K562 (cell line): ENCODE measurements at regions not wholly inside any gene's neighbourhood (a gene's known extent, or its start where the extent isn't known, plus 50 kb on each side); places are given as distances from the start of the nearest gene placed in this dataset.

Source experiments
- ATAC-seq: fragments of 200-7000 bp; cut with Tn5 transposase; 3 replicates; pipeline ENCODE4 v1.9.1; 2020; ENCODE audit warnings: moderate library complexity
- BruUV-seq: library from RNA; stranded (reverse); fragments of 400-500 nt; replicated peaks from 2 replicates; lab custom pipeline; 2021; lab: Mats Ljungman, UMichigan
- CTCF ChIA-PET: fragments of 300-600 bp; formaldehyde crosslinking; extraction: SDS; loops from one replicate; lab custom pipeline; 2021; ENCODE audit warnings: low intra/inter-chr PET ratio; lab: Yijun Ruan, JAX
- POLR2A ChIA-PET: fragments of 300-600, 350-650 bp; sonication (Branson Sonifier 250); formaldehyde crosslinking; extraction: SDS; loops from one replicate; lab custom pipeline; 2021; ENCODE audit warnings: antibody characterized with exemption, inconsistent platforms; lab: Yijun Ruan, JAX
- DNase-seq, 4 experiments: peaks; one replicate each; pipeline versions ENCODE4 v3.0.0 to v3.0.0-alpha.2; 2011 to 2018; ENCODE audit warnings: low spot score in 3 of 4, mixed read lengths in 3 of 4; ENCODE audit errors: extremely low read depth in 1 of 4
- FAIRE-seq: peaks from 2 replicates; lab custom pipeline; 2011; peaks lifted over from hg19 to GRCh38; lab: Jason Lieb, UNC
- H2AFZ ChIP-seq: 2 replicates; pipeline ENCODE4 v1.6.0; 2011; ENCODE audit warnings: low read depth, low read length, control low read depth, inconsistent platforms
- H3K27ac ChIP-seq: fragments of 200-600 bp; 3 replicates; pipeline ENCODE4 v1.8.0; 2011; ENCODE audit warnings: low read depth, mild to moderate bottlenecking, control low read depth, inconsistent platforms, low read length, moderate library complexity, mixed read lengths; ENCODE audit errors: extremely low read depth
- H3K27me3 ChIP-seq, 2 experiments: fragments of 300-600 bp in 1 of 2; 2 replicates in 1 of 2; 3 replicates in 1 of 2; pipeline versions ENCODE4 v1.6.0 to v1.8.0; 2011; ENCODE audit warnings: inconsistent platforms in 2 of 2, low read length in 2 of 2, mild to moderate bottlenecking in 1 of 2, mixed read lengths in 1 of 2, moderate library complexity in 1 of 2; ENCODE audit not compliant: control insufficient read depth in 2 of 2, insufficient read depth in 2 of 2
- H3K36me3 ChIP-seq: fragments of 300-600 bp; 3 replicates; pipeline ENCODE4 v1.8.0; 2011; ENCODE audit warnings: mild to moderate bottlenecking, low read length, inconsistent platforms; ENCODE audit not compliant: control insufficient read depth, insufficient read depth
- H3K4me1 ChIP-seq, 2 experiments: fragments of 200-600 bp in 1 of 2; replicated peaks in 1 of 2; 2 replicates in 1 of 2; 3 replicates in 1 of 2; pipeline versions ENCODE4 v1.5.1 to v1.8.0; 2011; ENCODE audit warnings: inconsistent platforms in 2 of 2, low read length in 2 of 2, mild to moderate bottlenecking in 1 of 2, mixed read lengths in 1 of 2, moderate library complexity in 1 of 2; ENCODE audit not compliant: control insufficient read depth in 2 of 2, insufficient read depth in 2 of 2
- H3K4me2 ChIP-seq: 2 replicates; pipeline ENCODE4 v1.6.1; 2011; ENCODE audit warnings: low read length, control low read depth, inconsistent platforms, mixed read lengths; ENCODE audit not compliant: insufficient read depth
- H3K4me3 ChIP-seq: fragments of 200-600 bp; sonication (generic), shearing (Covaris generic); 2 replicates; pipeline ENCODE4 v1.5.1; 2016; ENCODE audit warnings: control low read depth, inconsistent platforms
- H3K79me2 ChIP-seq: fragments of 200-600 bp; 3 replicates; pipeline ENCODE4 v1.8.0; 2011; ENCODE audit warnings: low read length, inconsistent platforms; ENCODE audit not compliant: control insufficient read depth, insufficient read depth
- H3K9ac ChIP-seq, 2 experiments: 2 replicates each; pipeline versions ENCODE4 v1.6.0 to v1.6.1; 2011; ENCODE audit warnings: low read depth in 2 of 2, low read length in 2 of 2, control low read depth in 1 of 2, inconsistent platforms in 1 of 2, mild to moderate bottlenecking in 1 of 2, mixed read lengths in 1 of 2; ENCODE audit not compliant: insufficient read depth in 1 of 2
- H3K9me1 ChIP-seq: one replicate; pipeline ENCODE4 v1.6.0; 2011; ENCODE audit warnings: inconsistent platforms, mild to moderate bottlenecking, low read length, moderate library complexity; ENCODE audit not compliant: control insufficient read depth, insufficient read depth
- H3K9me3 ChIP-seq: replicated peaks from 2 replicates; pipeline ENCODE4 v1.5.1; 2011; ENCODE audit warnings: low read depth, low read length, inconsistent platforms; ENCODE audit not compliant: control insufficient read depth, insufficient read depth
- H4K20me1 ChIP-seq: replicated peaks from 2 replicates; pipeline ENCODE4 v1.6.1; 2011; ENCODE audit warnings: low read length, inconsistent platforms, mixed read lengths; ENCODE audit not compliant: control insufficient read depth, insufficient read depth
- MCM2 ChIP-seq: fragments of 450-650 bp; IDR thresholded peaks from 2 replicates; pipeline ENCODE4 v1.6.1; 2017; ENCODE audit warnings: low read depth, mild to moderate bottlenecking
- NFE2L1 ChIP-seq: fragments of 450-650 bp; IDR thresholded peaks from 2 replicates; pipeline ENCODE4 v1.6.1; 2016; ENCODE audit warnings: missing genetic modification characterization, low read depth, mild to moderate bottlenecking, missing compliant biosample characterization, moderate library complexity, borderline replicate concordance
- NUFIP1 ChIP-seq: fragments of 450-650 bp; IDR thresholded peaks from 2 replicates; pipeline ENCODE4 v1.6.1; 2018; ENCODE audit not compliant: partially characterized antibody
- POLR2G ChIP-seq: fragments of 200-400 bp; formaldehyde crosslinking; IDR thresholded peaks from 2 replicates; pipeline ENCODE4 v1.6.1; 2017; ENCODE audit warnings: low read depth, mild to moderate bottlenecking, antibody characterized with exemption, low read length, moderate library complexity
- RREB1 ChIP-seq: fragments of 250-450 bp; sonication (Bioruptor Pico); IDR thresholded peaks from 2 replicates; pipeline ENCODE4 v1.4.0; 2020
- SMARCA4 ChIP-seq: fragments of 450-650 bp; IDR thresholded peaks from 2 replicates; pipeline ENCODE4 v1.6.1; 2016
- SRSF7 ChIP-seq: fragments of 200-400 bp; formaldehyde crosslinking; optimal IDR thresholded peaks from 2 replicates; pipeline ENCODE3; 2017; ENCODE audit warnings: mild to moderate bottlenecking, low read depth, low read length
- THRAP3 ChIP-seq: fragments of 450-650 bp; IDR thresholded peaks from 2 replicates; pipeline ENCODE4 v1.6.1; 2016; ENCODE audit warnings: mild to moderate bottlenecking, inconsistent platforms, borderline replicate concordance
- USF1 ChIP-seq: sonication (generic); formaldehyde crosslinking; IDR thresholded peaks from 2 replicates; pipeline ENCODE4 v1.9.0; 2022; ENCODE audit warnings: mild to moderate bottlenecking, missing genetic modification reagents
- ZNF146 ChIP-seq: IDR thresholded peaks from one replicate; pipeline ENCODE4 v1.6.1; 2018; ENCODE audit warnings: missing compliant biosample characterization; ENCODE audit not compliant: unreplicated experiment
- ZNF79 ChIP-seq: fragments of 250-450 bp; sonication (Bioruptor Pico); IDR thresholded peaks from 2 replicates; pipeline ENCODE4 v1.4.0; 2020; ENCODE audit warnings: low read depth, mild to moderate bottlenecking, moderate library complexity
- WGBS: fragments of 100-300 bp; shearing (Covaris generic); methylation state at CpG from one replicate; pipeline ENCODE4 v1.1.6; 2016; ENCODE audit warnings: low coverage, mixed read lengths; ENCODE audit not compliant: insufficient coverage; ENCODE audit errors: missing lambda C conversion rate; 5-methylcytosine and 5-hydroxymethylcytosine counted together
- in situ Hi-C: fragments of 300-500 bp; cut with MboI; formaldehyde crosslinking; loops from 4 replicates; pipeline ENCODE4 v1.15.0; 2018; ENCODE audit warnings: inconsistent platforms, mixed read lengths
- intact Hi-C: fragments of 100-400 bp; cut with micrococcal nuclease; formaldehyde crosslinking; loops from 2 replicates; pipeline ENCODE4 v1.14.2; 2022

- H2AFZ ChIP-seq = no peak overlapping the region
- no peaks in the 10 kb centered on the region for H3K79me2 ChIP-seq
- 0% methylated on average over 2 of the region's 2 CpGs for WGBS
- no peak for FAIRE-seq
- no peaks in the 10 kb centered on the region for H3K9me3 ChIP-seq
- H3K4me3 ChIP-seq = no peak overlapping the region
- H3K36me3 ChIP-seq = no peaks in the 10 kb centered on the region
- in situ Hi-C loops (no loop called here), intact Hi-C loops (no loop called here)
- no peak for ATAC-seq
- TF ChIP-seq THRAP3 (no peak), SMARCA4 (no peak), ZNF79 (no peak), NFE2L1 (tag) (no peak), ZNF146 (CRISPR knock-in tag) (no peak), NUFIP1 (no peak)
- no peaks in the 10 kb centered on the region for H4K20me1 ChIP-seq
- CTCF ChIA-PET = no interaction called here
- DNase-seq = no peak
- H3K4me1 ChIP-seq = no peaks in the 10 kb centered on the region
- no peaks in the 10 kb centered on the region for H3K9me1 ChIP-seq
- no peaks in the 10 kb centered on the region for H3K27me3 ChIP-seq
- BruUV-seq = no TSS peak
- no peak overlapping the region for H3K9ac ChIP-seq
- POLR2A ChIA-PET = no interaction called here
- no peak overlapping the region for H3K27ac ChIP-seq
- no peak overlapping the region for H3K4me2 ChIP-seq
Measured at GRCh38 chr7:46068159-46068558, 147.1 kb upstream of the IGFBP3 start.

- Histone ChIP-seq H3K4me3 (no peak overlapping the region), H3K4me1 (no peaks in the 10 kb centered on the region), H3K79me2 (no peaks in the 10 kb centered on the region), H3K9me3 (no peaks in the 10 kb centered on the region), H3K4me2 (no peak overlapping the region), H3K9ac (no peak overlapping the region), H4K20me1 (no peaks in the 10 kb centered on the region), H3K27me3 (no peaks in the 10 kb centered on the region), H3K27ac (no peak overlapping the region), H3K36me3 (no peaks in the 10 kb centered on the region), H3K9me1 (no peaks in the 10 kb centered on the region), H2AFZ (no peak overlapping the region)
- FAIRE-seq (no peak), ATAC-seq (no peak), DNase-seq (no peak)
- CTCF ChIA-PET = no interaction called here
- BruUV-seq = no TSS peak
- intact Hi-C loops (no loop called here), in situ Hi-C loops (no loop called here)
- WGBS = 2% methylated on average over 6 of the region's 7 CpGs
- POLR2A ChIA-PET = no interaction called here
- TF ChIP-seq SRSF7 = no peak
- TF ChIP-seq USF1 (CRISPR knock-in tag) = no peak
- TF ChIP-seq RREB1 (CRISPR knock-in tag) = no peak
- no peak for TF ChIP-seq POLR2G
- no peak for TF ChIP-seq MCM2
Measured at GRCh38 chr7:46059308-46060020, 138.4 kb upstream of the IGFBP3 start.
